ENCODE measurements at regions not wholly inside any gene's neighbourhood (a gene's known extent, or its start where the extent isn't known, plus 50 kb on each side); places are given as distances from the start of the nearest gene placed in this dataset.
"Not testable (repeated sequence)": the region's sequence is repeated elsewhere in the genome, so short reads cannot be mapped to it uniquely, and the experiment has no call there.

DNA sequence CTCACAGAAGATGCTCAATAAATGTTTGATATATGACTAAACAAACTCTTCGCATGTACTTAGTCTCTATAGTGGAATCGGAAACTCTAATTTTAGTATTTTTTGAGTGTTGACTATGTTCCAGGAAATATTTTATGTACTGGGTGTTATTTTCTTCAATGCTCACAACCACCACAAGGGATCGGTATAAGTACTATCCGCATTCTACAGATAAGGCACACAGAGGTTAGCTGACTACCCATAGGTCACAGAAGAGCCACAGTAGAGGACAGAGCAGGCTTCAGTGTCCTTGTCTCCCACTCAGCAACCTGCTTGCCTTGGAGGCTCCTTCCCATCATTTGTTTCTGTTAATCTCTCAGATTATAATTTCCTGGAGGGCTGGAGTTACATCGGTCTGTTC, 451.3 kb downstream of the OMA1 start:
- intact Hi-C loops (cut with DNase I): no loop called here
- DNase-seq (ENCODE audit: low spot score): no peak

- intact Hi-C loops (cut with DNase I): no loop called here
- DNase-seq (ENCODE audit: low spot score): no peak
Observed at GRCh38 chr1:58094221-58094620, 452.3 kb downstream of the OMA1 start.

GRCh38 chr1:58090640-58091039, 455.9 kb downstream of the OMA1 start:
- no peak for DNase-seq (ENCODE audit: low spot score)
- intact Hi-C loops (cut with DNase I): no loop called here

GRCh38 chr1:58089898-58090534, 456.5 kb downstream of the OMA1 start:
- DNase-seq (ENCODE audit: low spot score): no peak
- intact Hi-C loops (cut with DNase I): no loop called here

DNA sequence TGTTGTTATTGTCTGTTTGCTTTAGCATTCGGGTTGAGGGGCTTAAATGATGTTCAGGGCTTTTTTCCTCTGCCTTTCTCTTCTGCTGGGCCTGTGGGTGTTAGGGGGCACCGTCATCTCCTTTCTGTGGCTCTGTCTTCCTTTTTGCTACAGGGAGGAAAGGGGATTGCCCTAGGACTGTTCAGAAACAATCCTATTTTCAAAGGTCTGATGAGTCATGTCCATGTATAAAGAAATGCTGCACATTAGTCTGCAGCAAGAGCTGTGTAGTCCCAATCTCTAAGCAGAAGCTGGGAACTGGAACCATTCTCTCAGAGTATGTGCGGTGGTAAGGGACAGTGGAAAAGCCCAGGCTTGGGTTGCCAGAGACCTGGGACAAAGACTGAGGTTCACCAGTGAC, 462.3 kb downstream of the OMA1 start:
- DNase-seq (ENCODE audit: low spot score): no peak
- intact Hi-C loops (cut with DNase I): no loop called here

DNA sequence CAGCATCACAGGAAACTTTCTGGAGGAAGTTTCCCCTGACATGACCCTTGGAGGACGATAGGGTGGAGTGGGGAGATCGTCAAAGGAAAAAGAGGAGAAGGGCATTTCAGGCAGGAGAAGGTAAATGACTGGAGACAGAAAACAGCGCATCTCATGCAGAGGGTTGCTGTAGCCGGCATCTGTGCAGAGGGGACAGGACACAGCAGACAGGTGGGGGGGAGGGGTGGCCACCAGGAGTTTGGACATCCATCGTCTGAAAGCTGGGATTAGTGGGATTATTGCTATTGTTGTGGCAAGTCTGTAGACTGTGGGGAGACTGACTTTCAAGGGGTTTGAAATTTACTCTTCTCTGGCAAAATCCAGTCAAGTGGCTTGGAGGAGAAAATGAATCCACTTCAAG, 463.9 kb downstream of the OMA1 start:
- intact Hi-C loops (cut with DNase I): no loop called here
- DNase-seq (ENCODE audit: low spot score): no peak

DNA sequence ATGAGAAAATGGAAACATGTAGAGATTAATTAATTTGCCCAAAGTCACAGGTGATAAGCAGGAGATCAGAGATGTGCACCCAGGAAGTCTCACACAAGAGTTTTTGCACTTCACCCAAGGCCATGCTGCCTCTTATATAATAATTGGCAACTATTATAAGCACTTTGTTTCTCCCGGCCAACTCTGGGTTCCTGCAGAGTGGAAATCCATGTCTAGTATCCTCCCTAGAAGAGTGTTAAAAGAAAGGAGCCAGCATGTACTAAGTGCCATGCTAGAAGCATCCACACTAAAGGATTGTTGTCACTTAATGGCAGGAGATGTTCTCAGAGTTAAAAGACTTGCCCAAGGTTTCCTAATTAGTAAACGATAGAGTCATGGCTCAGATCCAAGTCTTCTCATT, 470.3 kb downstream of the OMA1 start:
- intact Hi-C loops (cut with DNase I): no loop called here
- DNase-seq (ENCODE audit: low spot score): no peak

DNA sequence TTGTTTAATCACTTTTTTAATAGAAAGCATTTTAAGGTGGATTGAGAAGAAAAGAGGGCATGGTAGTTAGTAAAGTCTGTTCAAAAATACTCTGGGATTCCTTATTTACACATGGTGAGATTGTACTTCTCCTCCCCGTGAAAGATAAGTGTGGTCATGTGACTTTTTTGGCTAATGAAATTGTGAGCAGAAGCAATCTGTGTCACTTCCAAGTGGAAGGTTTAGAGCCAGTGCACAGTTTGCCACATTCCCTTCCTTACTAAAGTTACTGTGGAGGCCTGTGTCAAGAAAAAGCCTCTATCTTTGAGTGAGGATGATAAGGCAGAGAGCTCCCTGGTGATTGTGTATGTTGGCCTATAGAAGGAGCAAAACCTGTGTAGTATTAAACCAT, 471.3 kb downstream of the OMA1 start:
- DNase-seq (ENCODE audit: low spot score): no peak
- intact Hi-C loops (cut with DNase I): no loop called here

- intact Hi-C loops (cut with DNase I): no loop called here
Observed at GRCh38 chr1:58072450-58072849, 474.1 kb downstream of the OMA1 start.

GRCh38 chr1:58067082-58067481, 479.4 kb downstream of the OMA1 start:
- intact Hi-C loops (cut with DNase I): no loop called here
- DNase-seq (ENCODE audit: low spot score): no peak

More at GRCh38 chr1:58072450-58072849, 474.1 kb downstream of the OMA1 start:
- no peak for DNase-seq (ENCODE audit: low spot score)

- intact Hi-C loops (cut with DNase I): no loop called here
- no peak for DNase-seq (ENCODE audit: low spot score)
Observed at GRCh38 chr1:58065520-58065919, 481.0 kb downstream of the OMA1 start.

DNA sequence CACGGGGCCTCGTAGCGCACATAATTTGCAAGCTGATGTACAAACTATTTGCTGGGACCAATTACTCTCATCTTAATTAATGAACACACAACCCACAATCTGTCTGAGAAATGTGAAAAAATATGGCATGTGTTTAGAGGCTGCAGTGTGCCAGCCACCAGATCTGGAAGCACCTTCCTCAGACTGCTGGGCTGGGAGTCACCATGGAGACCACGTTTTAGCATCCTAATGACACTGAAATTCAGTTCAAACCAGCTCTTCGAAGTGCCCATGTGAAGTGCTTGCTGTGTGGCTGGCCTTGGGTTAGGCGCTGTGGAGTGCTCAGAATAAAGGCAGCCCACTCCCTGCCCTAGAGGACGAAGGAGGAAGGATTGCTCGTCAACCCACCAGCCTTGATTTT, 482.4 kb downstream of the OMA1 start:
- no peak for DNase-seq (ENCODE audit: low spot score)
- intact Hi-C loops (cut with DNase I): no loop called here

- no peak for DNase-seq (ENCODE audit: low spot score)
- intact Hi-C loops (cut with DNase I): no loop called here
Observed at GRCh38 chr1:58063095-58063494, 483.4 kb downstream of the OMA1 start.

GRCh38 chr1:58062635-58063034, 483.9 kb downstream of the OMA1 start:
- intact Hi-C loops (cut with DNase I): no loop called here
- DNase-seq (ENCODE audit: low spot score): no peak

DNA sequence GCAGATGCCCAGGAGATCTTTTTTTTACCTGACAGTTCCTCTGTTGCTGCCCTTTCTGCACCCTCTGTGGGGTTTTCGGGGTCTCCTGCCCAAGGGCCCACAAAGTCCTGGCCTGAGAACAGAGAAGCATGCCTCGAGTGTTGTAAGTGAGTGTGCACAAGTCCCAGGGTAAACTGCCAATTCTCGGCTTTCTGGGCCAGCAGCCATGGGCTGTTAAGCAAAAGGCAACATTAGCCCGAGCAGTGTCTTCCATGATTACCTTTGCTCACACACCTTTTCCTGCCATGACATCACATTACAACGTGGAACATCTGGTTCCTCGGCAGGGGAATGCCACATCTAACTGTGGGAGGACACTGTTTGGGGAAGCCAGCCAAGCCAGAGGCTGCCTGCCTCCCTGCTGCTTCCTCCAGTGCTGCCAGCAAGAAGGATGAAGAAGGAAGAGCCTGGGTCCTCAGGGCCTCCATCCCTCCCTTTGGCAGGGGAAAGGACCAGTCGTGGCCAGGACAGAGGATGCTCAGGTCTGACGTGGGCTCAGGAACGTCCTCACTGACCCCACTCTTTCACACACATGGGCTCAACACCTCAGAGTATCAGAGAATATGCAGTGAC, 485.9 kb downstream of the OMA1 start:
- intact Hi-C loops (cut with DNase I): no loop called here

DNA sequence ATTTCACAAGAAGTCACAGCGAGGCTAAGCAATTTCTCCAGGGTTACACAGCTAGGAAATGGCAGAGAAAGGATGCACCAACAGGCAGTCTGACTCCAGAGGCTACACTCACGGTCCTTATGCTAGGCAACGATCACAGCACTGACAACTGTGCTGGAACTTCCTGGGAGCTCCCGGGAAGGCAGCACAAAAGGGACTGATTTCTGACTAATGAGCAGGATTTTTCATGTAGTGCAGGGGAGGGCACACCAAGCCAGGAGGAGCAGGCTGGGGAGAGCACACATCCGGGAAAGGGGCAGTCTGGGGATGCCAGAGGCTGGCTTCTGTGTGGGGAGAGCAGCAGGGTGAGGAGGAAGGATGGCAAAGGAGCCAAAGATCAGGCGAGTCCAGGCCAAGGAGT, 486.7 kb downstream of the OMA1 start:
- intact Hi-C loops (cut with DNase I): no loop called here
- no peak for DNase-seq (ENCODE audit: low spot score)

More for the DNA sequence above, 485.9 kb downstream of the OMA1 start:
- no peak for DNase-seq (ENCODE audit: low spot score)

- DNase-seq (ENCODE audit: low spot score): no peak
- intact Hi-C loops (cut with DNase I): no loop called here
Observed at GRCh38 chr1:58058323-58058722, 488.2 kb downstream of the OMA1 start.

- DNase-seq (ENCODE audit: low spot score): no peak
- intact Hi-C loops (cut with DNase I): no loop called here
Observed at GRCh38 chr1:58057826-58058225, 488.7 kb downstream of the OMA1 start.

GRCh38 chr1:58051187-58051586, 495.3 kb downstream of the OMA1 start:
- DNase-seq (ENCODE audit: low spot score); intact Hi-C loops (cut with DNase I): not testable (repeated sequence)

DNA sequence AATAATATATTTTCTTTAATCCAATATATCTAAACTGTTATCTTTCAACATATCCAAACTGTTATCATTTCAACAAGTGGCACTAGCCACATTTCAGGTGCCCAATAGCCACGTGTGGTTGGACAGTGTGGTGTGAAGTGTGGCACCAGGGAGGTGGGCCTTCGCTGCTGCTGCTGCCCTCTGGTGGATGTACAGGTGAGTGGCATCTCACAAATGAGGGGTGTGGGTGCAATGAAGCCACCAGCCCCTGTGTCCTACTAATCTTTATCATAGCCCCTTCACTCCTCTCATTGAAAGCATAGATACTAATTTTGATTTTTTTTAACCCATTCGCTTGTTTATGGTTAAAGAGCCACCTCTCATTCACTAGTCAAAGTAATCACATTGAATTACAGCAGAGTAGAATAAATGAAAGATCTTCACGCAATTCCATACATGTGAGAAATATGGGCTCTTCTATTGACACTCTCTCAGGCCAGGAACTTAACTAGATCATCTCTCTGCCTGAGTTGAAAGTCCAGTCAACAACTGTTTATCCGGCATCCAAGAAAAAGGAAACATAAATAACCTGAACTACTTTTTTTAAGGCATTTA, 499.2 kb downstream of the OMA1 start:
- intact Hi-C loops (cut with DNase I): loop anchor here (5.0 kb wide), 1 partner anchor 1215 kb away; no protein-coding TSS in a partner anchor
- DNase-seq (ENCODE audit: low spot score): no peak

- no peak for DNase-seq (ENCODE audit: low spot score)
- intact Hi-C loops (cut with DNase I): loop anchor here (5.0 kb wide), 1 partner anchor 1213 kb away; no protein-coding TSS in a partner anchor
Observed at GRCh38 chr1:58045094-58045705, 501.3 kb downstream of the OMA1 start.

Measured in cardiac septum (tissue), 1 donor.